ENCODE measurements at regions not wholly inside any gene's neighbourhood (a gene's known extent, or its start where the extent isn't known, plus 50 kb on each side); places are given as distances from the start of the nearest gene placed in this dataset.

DNA sequence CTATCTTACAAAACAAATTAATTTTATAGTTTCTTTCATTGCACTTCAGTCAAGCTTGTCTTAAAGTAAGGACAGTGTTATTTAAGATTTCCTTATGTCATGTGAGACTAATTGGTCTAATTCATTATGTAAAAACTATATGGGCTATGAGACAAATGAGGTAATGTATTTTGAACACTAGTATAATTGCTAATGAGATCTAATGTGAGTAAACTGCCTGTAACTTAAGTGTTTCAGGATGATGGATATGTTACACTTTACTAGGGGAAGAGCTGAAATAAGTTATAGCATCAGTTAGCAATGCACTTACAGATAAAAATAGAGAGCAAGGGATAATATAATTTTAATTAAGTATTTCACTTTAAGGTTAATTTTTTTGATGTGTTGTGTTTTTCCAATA lies 386.3 kb upstream of the MAP3K7 start:
- no peak for DNase-seq (ENCODE audit: low read depth)
- no peak overlapping the region for H3K4me3 ChIP-seq (ENCODE audit: low read depth, low read length)
- TF ChIP-seq, protein P1, sequence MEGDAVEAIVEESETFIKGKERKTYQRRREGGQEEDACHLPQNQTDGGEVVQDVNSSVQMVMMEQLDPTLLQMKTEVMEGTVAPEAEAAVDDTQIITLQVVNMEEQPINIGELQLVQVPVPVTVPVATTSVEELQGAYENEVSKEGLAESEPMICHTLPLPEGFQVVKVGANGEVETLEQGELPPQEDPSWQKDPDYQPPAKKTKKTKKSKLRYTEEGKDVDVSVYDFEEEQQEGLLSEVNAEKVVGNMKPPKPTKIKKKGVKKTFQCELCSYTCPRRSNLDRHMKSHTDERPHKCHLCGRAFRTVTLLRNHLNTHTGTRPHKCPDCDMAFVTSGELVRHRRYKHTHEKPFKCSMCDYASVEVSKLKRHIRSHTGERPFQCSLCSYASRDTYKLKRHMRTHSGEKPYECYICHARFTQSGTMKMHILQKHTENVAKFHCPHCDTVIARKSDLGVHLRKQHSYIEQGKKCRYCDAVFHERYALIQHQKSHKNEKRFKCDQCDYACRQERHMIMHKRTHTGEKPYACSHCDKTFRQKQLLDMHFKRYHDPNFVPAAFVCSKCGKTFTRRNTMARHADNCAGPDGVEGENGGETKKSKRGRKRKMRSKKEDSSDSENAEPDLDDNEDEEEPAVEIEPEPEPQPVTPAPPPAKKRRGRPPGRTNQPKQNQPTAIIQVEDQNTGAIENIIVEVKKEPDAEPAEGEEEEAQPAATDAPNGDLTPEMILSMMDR (conservative IDR thresholded peaks at IDR 0.05; ENCODE audit: low read depth, low read length) = no peak

DNA sequence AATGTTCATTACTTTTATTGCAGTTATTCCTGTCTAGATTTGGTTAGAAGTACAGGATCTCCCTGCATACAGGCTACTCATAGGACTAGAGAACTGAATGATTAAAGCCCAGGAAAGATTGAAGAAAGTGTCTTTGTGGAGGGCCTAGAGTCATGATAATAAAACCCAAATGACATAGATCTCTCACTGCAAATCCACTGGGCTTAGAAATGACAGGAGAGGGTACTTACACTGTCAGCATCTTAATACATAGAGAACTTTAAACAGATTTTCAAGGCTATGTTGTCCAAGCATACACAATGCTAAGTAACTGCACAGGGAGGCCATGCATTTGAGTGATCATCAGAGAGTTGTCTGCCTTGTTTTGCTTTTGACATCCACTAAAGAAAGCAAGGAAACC lies 383.8 kb upstream of the MAP3K7 start:
- TF ChIP-seq, protein P1 (conservative IDR thresholded peaks at IDR 0.05; ENCODE audit: low read depth, low read length) = no peak

DNA sequence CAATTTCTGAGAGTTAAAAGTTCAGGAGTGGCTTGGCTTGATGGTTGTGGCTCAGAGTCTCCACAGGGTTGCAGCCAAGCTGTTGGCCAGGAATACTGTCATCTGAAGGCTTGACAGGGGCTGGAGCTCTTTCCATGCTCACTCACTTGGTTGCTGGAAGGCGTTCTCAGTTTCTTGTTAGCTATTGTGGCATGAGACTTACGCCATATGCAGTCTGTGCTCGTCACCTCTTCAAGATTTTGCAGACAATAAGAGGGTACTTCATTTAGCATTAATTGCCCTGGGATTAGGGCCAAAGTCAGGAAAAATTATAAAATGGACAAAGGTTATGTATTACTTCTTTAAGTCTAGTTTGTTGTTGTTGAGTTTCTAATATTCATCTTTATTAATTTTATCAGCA lies 380.6 kb upstream of the MAP3K7 start:
- TF ChIP-seq, protein P1 (conservative IDR thresholded peaks at IDR 0.05; ENCODE audit: low read depth, low read length) = no peak
- H3K4me3 ChIP-seq (ENCODE audit: low read depth, low read length) = no peak overlapping the region
- no peak for DNase-seq (ENCODE audit: low read depth)

More for the DNA sequence above, 383.8 kb upstream of the MAP3K7 start:
- no peak for DNase-seq (ENCODE audit: low read depth)
- H3K4me3 ChIP-seq (ENCODE audit: low read depth, low read length) = no peak overlapping the region

DNA sequence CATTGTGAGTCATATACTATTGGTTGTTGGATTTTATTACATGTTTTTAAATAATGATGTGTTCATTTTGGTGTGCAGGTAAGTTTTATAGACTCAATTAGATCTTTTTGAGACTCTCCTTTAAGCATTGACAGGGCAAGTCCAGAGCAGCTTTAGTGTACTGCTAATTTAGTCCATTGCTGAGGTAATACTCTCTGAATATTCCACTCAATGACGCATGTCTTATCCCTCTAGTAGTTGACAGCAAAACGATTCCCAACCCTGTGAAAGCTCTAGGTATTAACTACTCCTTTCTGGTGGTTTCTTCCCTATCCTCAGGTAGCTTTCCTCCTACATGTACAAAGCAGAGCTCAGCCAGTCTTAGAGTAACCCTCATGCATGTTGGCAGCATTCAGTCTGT lies 373.5 kb upstream of the MAP3K7 start:
- TF ChIP-seq, protein P1 (conservative IDR thresholded peaks at IDR 0.05; ENCODE audit: low read depth, low read length) = no peak

DNA sequence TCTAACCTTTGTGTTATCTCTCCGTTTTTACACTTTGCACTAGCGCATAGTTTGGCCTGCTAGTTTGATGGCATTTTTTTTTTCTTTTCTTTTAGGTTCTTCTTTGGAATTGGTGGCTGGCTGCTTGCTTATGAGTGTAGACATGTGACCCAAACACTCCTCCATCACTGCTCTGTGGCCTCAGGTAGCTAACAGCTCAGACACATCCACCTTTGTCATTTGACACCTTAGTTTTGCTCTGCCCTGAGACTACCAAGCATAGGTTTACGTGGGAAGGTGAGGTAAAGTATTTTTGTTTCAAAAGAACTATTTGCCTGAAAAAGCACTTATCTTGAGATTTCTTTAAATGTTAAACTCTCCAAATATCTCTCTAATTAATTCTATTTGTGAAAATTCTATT lies 368.4 kb upstream of the MAP3K7 start:
- DNase-seq (ENCODE audit: low read depth) = no peak
- H3K4me3 ChIP-seq (ENCODE audit: low read depth, low read length) = no peak overlapping the region
- TF ChIP-seq, protein P1 (conservative IDR thresholded peaks at IDR 0.05; ENCODE audit: low read depth, low read length) = no peak

More for the DNA sequence above, 373.5 kb upstream of the MAP3K7 start:
- DNase-seq (ENCODE audit: low read depth) = no peak
- H3K4me3 ChIP-seq (ENCODE audit: low read depth, low read length) = no peak overlapping the region

DNA sequence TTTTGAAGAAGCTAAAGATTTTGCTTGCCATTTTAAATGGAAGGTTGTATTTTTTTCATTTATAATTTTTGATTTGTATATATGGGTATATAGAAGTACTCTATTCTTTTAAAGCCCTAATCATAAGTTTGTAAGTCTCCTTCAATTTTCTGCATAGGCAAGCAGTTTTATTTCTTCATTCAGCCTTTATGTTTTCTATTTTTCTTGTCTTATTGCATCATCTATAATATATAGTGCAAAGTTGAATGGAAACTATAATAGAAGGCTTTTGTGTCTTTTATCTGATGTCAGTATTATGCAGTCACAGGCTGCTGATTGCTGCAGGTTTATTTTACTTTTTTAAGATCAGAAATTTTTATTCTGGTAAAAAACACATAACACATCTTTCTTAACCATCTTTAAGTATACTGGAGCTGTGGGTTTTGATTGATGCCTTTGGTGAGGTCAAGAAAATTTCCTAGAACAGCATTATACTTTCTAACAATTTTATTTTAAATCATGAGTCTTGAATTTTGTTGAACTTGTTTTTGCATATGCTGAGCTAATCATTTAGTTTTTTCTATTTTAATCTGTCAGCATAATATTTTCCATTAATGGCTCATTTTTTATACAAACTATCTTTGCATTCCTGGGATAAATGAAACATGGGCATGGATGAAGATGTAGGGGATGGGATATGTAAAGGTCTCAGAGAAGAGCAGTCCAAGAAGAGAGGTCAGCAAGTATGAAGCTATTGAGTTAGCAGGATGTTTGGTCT lies 366.7 kb upstream of the MAP3K7 start:
- TF ChIP-seq, protein P1 (conservative IDR thresholded peaks at IDR 0.05; ENCODE audit: low read depth, low read length) = no peak
- DNase-seq (ENCODE audit: low read depth) = no peak
- H3K4me3 ChIP-seq (ENCODE audit: low read depth, low read length) = no peak overlapping the region

DNA sequence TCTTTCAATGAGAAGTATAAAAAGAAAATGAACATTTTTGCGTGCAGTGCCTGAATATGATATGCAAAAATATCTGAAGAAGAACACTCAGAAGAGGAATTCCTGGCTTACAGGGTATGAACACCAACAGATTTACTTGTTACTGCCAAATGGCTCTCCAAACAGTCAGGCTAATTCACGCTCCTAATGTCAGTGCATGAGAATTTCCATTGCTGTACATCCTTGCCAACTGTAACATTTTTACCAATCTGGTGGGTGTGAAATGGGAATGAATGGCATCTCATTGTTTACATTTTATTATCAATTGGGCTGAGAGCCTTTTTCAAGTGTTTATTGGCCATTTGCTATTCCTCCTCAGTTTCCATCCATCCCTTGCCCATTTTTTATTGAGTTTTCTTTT lies 365.3 kb upstream of the MAP3K7 start:
- no peak for DNase-seq (ENCODE audit: low read depth)
- TF ChIP-seq, protein P1 (conservative IDR thresholded peaks at IDR 0.05; ENCODE audit: low read depth, low read length) = no peak
- no peak overlapping the region for H3K4me3 ChIP-seq (ENCODE audit: low read depth, low read length)

Data from epithelial cell of proximal tubule (primary cell).